Esophagus muscularis mucosa (tissue), 4 donors: ENCODE measurements at regions not wholly inside any gene's neighbourhood (a gene's known extent, or its start where the extent isn't known, plus 50 kb on each side); places are given as distances from the start of the nearest gene placed in this dataset.

Experiments
- CTCF ChIP-seq, 3 experiments: fragments of 200-600 bp in 2 of 3; fragments of 450-650 bp in 1 of 3; sonication (generic) in 2 of 3; IDR thresholded peaks; one replicate each; pipeline ENCODE4 v1.5.1; 2017 to 2019; ENCODE audit warnings: antibody characterized with exemption in 3 of 3, mild to moderate bottlenecking in 2 of 3, moderate library complexity in 1 of 3
- EP300 ChIP-seq: sonication (generic); formaldehyde crosslinking; IDR thresholded peaks from one replicate; pipeline ENCODE4 v1.6.1; 2017; ENCODE audit warnings: antibody characterized with exemption
- POLR2A ChIP-seq: fragments of 450-650 bp; IDR thresholded peaks from one replicate; pipeline ENCODE4 v1.6.1; 2017; ENCODE audit warnings: antibody characterized with exemption, moderate library complexity, mild to moderate bottlenecking, low read depth
- POLR2AphosphoS5 ChIP-seq, 2 donors: sonication (generic); formaldehyde crosslinking; IDR thresholded peaks; one replicate each; pipeline ENCODE4 v1.6.1; 2017; ENCODE audit warnings: antibody characterized with exemption in 2 of 2

- no peak for TF ChIP-seq POLR2A
- no peak for TF ChIP-seq POLR2AphosphoS5 (IDR thresholded peaks at IDR 0.05)
- TF ChIP-seq CTCF (IDR thresholded peaks at IDR 0.05): no peak
- no peak for TF ChIP-seq EP300
These were observed 279.2 kb upstream of the DUSP10 start for GRCh38 chr1:222021129-222021528.
